ENCODE measurements at regions not wholly inside any gene's neighbourhood (a gene's known extent, or its start where the extent isn't known, plus 50 kb on each side); places are given as distances from the start of the nearest gene placed in this dataset.

- WGBS, result 70% methylated on average over 3 of the region's 3 CpGs
Observed at GRCh38 chr5:106258591-106259125, 1412.1 kb downstream of the EFNA5 start.

GRCh38 chr5:106254784-106255183, 1416.0 kb downstream of the EFNA5 start:
- no peaks in the 10 kb centered on the region for H3K27me3 ChIP-seq (ENCODE audit: control insufficient read depth in 4 of 4, insufficient read depth in 4 of 4, low read length in 3 of 4)
- no peak for TF ChIP-seq HNF4G (IDR thresholded peaks at IDR 0.05)
- no peak for TF ChIP-seq SP1 (IDR thresholded peaks at IDR 0.05)
- no peak for TF ChIP-seq GABPA (IDR thresholded peaks at IDR 0.05 in 1 of 2, conservative IDR thresholded peaks at IDR 0.05 in 1 of 2)
- no peak for TF ChIP-seq CTCF (IDR thresholded peaks at IDR 0.05; ENCODE audit: low read depth, low read length, missing input control)
- no peak for TF ChIP-seq RAD21 (IDR thresholded peaks at IDR 0.05)
- TF ChIP-seq NR2F2 (IDR thresholded peaks at IDR 0.05), result no peak
- TF ChIP-seq MAX (IDR thresholded peaks at IDR 0.05), result no peak
- no peak for TF ChIP-seq FOXA2 (IDR thresholded peaks at IDR 0.05)
- no peak for TF ChIP-seq ZBTB33 (IDR thresholded peaks at IDR 0.05)
- TF ChIP-seq FOXA1 (IDR thresholded peaks at IDR 0.05), result no peak
- TF ChIP-seq RXRA (IDR thresholded peaks at IDR 0.05), result no peak

More at GRCh38 chr5:106258591-106259125, 1412.1 kb downstream of the EFNA5 start:
- Histone ChIP-seq H3K36me3 (ENCODE audit: control insufficient read depth in 4 of 4, insufficient read depth in 3 of 4, low read depth in 1 of 4, low read length in 3 of 4) (no peaks in the 10 kb centered on the region), H3K4me1 (ENCODE audit: control insufficient read depth in 4 of 4, insufficient read depth in 4 of 4, low read length in 3 of 4) (no peaks in the 10 kb centered on the region), H3K27me3 (ENCODE audit: control insufficient read depth in 4 of 4, insufficient read depth in 4 of 4, low read length in 3 of 4) (no peaks in the 10 kb centered on the region), H3K27ac (ENCODE audit: low read depth in 1 of 2, low read length in 2 of 2) (no peak overlapping the region), H3K9ac (ENCODE audit: low read depth in 1 of 2, low read length in 2 of 2) (no peak overlapping the region), H3K4me3 (ENCODE audit: low read depth in 1 of 3, low read length in 3 of 3) (no peak overlapping the region), H3K9me3 (ENCODE audit: control insufficient read depth in 4 of 4, low read length in 3 of 4) (peaks cover 0 to 1% (median 0%) of the 10 kb centered on the region in 4 donors)
- no peak for DNase-seq (ENCODE audit: low spot score)
- TF ChIP-seq FOXA2 (IDR thresholded peaks at IDR 0.05) (no peak), NR2F2 (IDR thresholded peaks at IDR 0.05) (no peak), TAF1 (conservative IDR thresholded peaks at IDR 0.05) (no peak), RAD21 (IDR thresholded peaks at IDR 0.05) (no peak), REST (IDR thresholded peaks at IDR 0.05) (no peak), CTCF (IDR thresholded peaks at IDR 0.05; ENCODE audit: low read depth, low read length, missing input control) (no peak), ATF3 (IDR thresholded peaks at IDR 0.05) (no peak), GABPA (IDR thresholded peaks at IDR 0.05 in 1 of 2, conservative IDR thresholded peaks at IDR 0.05 in 1 of 2) (no peak)

More at GRCh38 chr5:106254784-106255183, 1416.0 kb downstream of the EFNA5 start:
- H3K9me3 ChIP-seq (ENCODE audit: control insufficient read depth in 4 of 4, low read length in 3 of 4), result peaks cover 0 to 1% (median 0%) of the 10 kb centered on the region in 4 donors
- no peak overlapping the region for H3K27ac ChIP-seq (ENCODE audit: low read depth in 1 of 2, low read length in 2 of 2)
- no peak overlapping the region for H3K9ac ChIP-seq (ENCODE audit: low read depth in 1 of 2, low read length in 2 of 2)
- H3K4me3 ChIP-seq (ENCODE audit: low read depth in 1 of 3, low read length in 3 of 3), result no peak overlapping the region
- no peaks in the 10 kb centered on the region for H3K4me1 ChIP-seq (ENCODE audit: control insufficient read depth in 4 of 4, insufficient read depth in 4 of 4, low read length in 3 of 4)
- WGBS, result 79% methylated on average over 1 of the region's 1 CpG
- H3K36me3 ChIP-seq (ENCODE audit: control insufficient read depth in 4 of 4, insufficient read depth in 3 of 4, low read depth in 1 of 4, low read length in 3 of 4), result no peaks in the 10 kb centered on the region
- DNase-seq (ENCODE audit: low spot score), result no peak

All from liver (tissue), 8 donors.